Smooth muscle cell (in vitro differentiated cells): ENCODE measurements at regions not wholly inside any gene's neighbourhood (a gene's known extent, or its start where the extent isn't known, plus 50 kb on each side); places are given as distances from the start of the nearest gene placed in this dataset.
A peak's percentile ranks its signal among the peaks of the same experiment; 100 is the strongest.
"Not testable (repeated sequence)": the region's sequence is repeated elsewhere in the genome, so short reads cannot be mapped to it uniquely, and the experiment has no call there.

Source experiments
- DNase-seq: peaks from one replicate; lab custom pipeline; 2025; ENCODE audit not compliant: unreplicated experiment; lab: John Stamatoyannopoulos, UW
- H2AFZ ChIP-seq: fragments of 200-600 bp; sonication (generic); 2 replicates; pipeline ENCODE4 v1.6.0; 2016; ENCODE audit warnings: antibody characterized with exemption, low read depth, mild to moderate bottlenecking
- H3F3A ChIP-seq: fragments of 200-600 bp; sonication (generic); 2 replicates; pipeline ENCODE4 v1.6.0; 2017; ENCODE audit warnings: antibody characterized with exemption, low read depth
- H3K27ac ChIP-seq: fragments of 200-600 bp; sonication (generic); 2 replicates; pipeline ENCODE4 v1.5.1; 2016; ENCODE audit warnings: low read depth, mild to moderate bottlenecking
- H3K27me3 ChIP-seq: fragments of 200-600 bp; sonication (generic); 2 replicates; pipeline ENCODE4 v1.6.1; 2016; ENCODE audit warnings: low read depth, mild to moderate bottlenecking
- H3K36me3 ChIP-seq: fragments of 200-600 bp; sonication (generic); 2 replicates; pipeline ENCODE4 v1.5.1; 2016; ENCODE audit warnings: low read depth
- H3K4me1 ChIP-seq: fragments of 200-600 bp; sonication (generic); 2 replicates; pipeline ENCODE4 v1.5.1; 2016; ENCODE audit warnings: low read depth
- H3K4me2 ChIP-seq: fragments of 200-600 bp; sonication (generic); 2 replicates; pipeline ENCODE4 v1.6.0; 2016; ENCODE audit warnings: mild to moderate bottlenecking
- H3K4me3 ChIP-seq: fragments of 200-600 bp; sonication (generic); 2 replicates; pipeline ENCODE4 v1.5.1; 2016; ENCODE audit warnings: mild to moderate bottlenecking
- H3K79me2 ChIP-seq: fragments of 200-600 bp; sonication (generic); 2 replicates; pipeline ENCODE4 v1.6.0; 2016; ENCODE audit warnings: low read depth, mild to moderate bottlenecking
- H3K9ac ChIP-seq: fragments of 200-600 bp; sonication (generic); 2 replicates; pipeline ENCODE4 v1.6.0; 2016; ENCODE audit warnings: low read depth
- H3K9me3 ChIP-seq: fragments of 200-600 bp; sonication (generic); replicated peaks from 2 replicates; pipeline ENCODE4 v1.5.1; 2016; ENCODE audit warnings: low read depth
- H4K20me1 ChIP-seq: fragments of 200-600 bp; sonication (generic); 2 replicates; pipeline ENCODE4 v1.6.0; 2016; ENCODE audit warnings: low read depth
- CTCF ChIP-seq: fragments of 200-600 bp; sonication (generic); IDR thresholded peaks from 2 replicates; pipeline ENCODE4 v1.5.1; 2017; ENCODE audit warnings: borderline replicate concordance, mild to moderate bottlenecking, antibody characterized with exemption; ENCODE audit not compliant: insufficient read depth, poor library complexity, severe bottlenecking
- WGBS: methylation state at CpG from one replicate; pipeline ENCODE4 v1.1.7; 2016; ENCODE audit warnings: low lambda C conversion rate; 5-methylcytosine and 5-hydroxymethylcytosine counted together

GRCh38 chrX:45619290-45619689 lies 418.6 kb upstream of the DIPK2B start:
- Histone ChIP-seq H4K20me1 (no peaks in the 10 kb centered on the region), H3K9ac (no peak overlapping the region), H3F3A (no peaks in the 10 kb centered on the region), H3K79me2 (no peaks in the 10 kb centered on the region), H3K4me1 (no peaks in the 10 kb centered on the region), H3K36me3 (no peaks in the 10 kb centered on the region), H3K4me2 (peak overlapping the region; percentile 3), H3K4me3 (no peak overlapping the region), H3K27ac (peak overlapping the region; percentile 7), H3K27me3 (no peaks in the 10 kb centered on the region), H2AFZ (peak overlapping the region; percentile 30), H3K9me3 (peaks cover 8% of the 10 kb centered on the region)
- TF ChIP-seq CTCF: no peak
- WGBS: 30% methylated on average over 2 of the region's 2 CpGs
- no peak for DNase-seq

- not testable (repeated sequence) for H3K9me3 ChIP-seq, H2AFZ ChIP-seq, H3K27me3 ChIP-seq, H3F3A ChIP-seq, H3K36me3 ChIP-seq, H3K27ac ChIP-seq, H3K79me2 ChIP-seq, DNase-seq, H3K4me1 ChIP-seq, H3K4me3 ChIP-seq, H3K9ac ChIP-seq, H4K20me1 ChIP-seq, H3K4me2 ChIP-seq
- WGBS: 71% methylated on average over 8 of the region's 8 CpGs
Observed at GRCh38 chrX:45615591-45615990, 414.9 kb upstream of the DIPK2B start.

GRCh38 chrX:45614853-45615252 lies 414.2 kb upstream of the DIPK2B start:
- Histone ChIP-seq H3K4me2 (no peak overlapping the region), H3F3A (no peaks in the 10 kb centered on the region), H3K4me1 (no peaks in the 10 kb centered on the region), H3K4me3 (no peak overlapping the region), H4K20me1 (no peaks in the 10 kb centered on the region), H3K9me3 (peaks cover 8% of the 10 kb centered on the region), H3K79me2 (no peaks in the 10 kb centered on the region), H3K9ac (no peak overlapping the region), H2AFZ (no peak overlapping the region), H3K27ac (no peak overlapping the region), H3K27me3 (no peaks in the 10 kb centered on the region), H3K36me3 (no peaks in the 10 kb centered on the region)
- DNase-seq: no peak
- 68% methylated on average over 2 of the region's 2 CpGs for whole genome bisulfite sequencing
- TF ChIP-seq CTCF: no peak

GRCh38 chrX:45602151-45602550 lies 401.5 kb upstream of the DIPK2B start:
- no peak overlapping the region for H3K27ac ChIP-seq
- no peak overlapping the region for H3K9ac ChIP-seq
- TF ChIP-seq CTCF: no peak
- H3K4me3 ChIP-seq: no peak overlapping the region
- no peak for DNase-seq
- no peaks in the 10 kb centered on the region for H3F3A ChIP-seq
- no peaks in the 10 kb centered on the region for H3K27me3 ChIP-seq
- no peaks in the 10 kb centered on the region for H4K20me1 ChIP-seq
- no peaks in the 10 kb centered on the region for H3K79me2 ChIP-seq
- H3K4me2 ChIP-seq: no peak overlapping the region
- 65% methylated on average over 2 of the region's 2 CpGs for WGBS
- H3K36me3 ChIP-seq: no peaks in the 10 kb centered on the region
- no peaks in the 10 kb centered on the region for H3K9me3 ChIP-seq
- no peaks in the 10 kb centered on the region for H3K4me1 ChIP-seq
- H2AFZ ChIP-seq: no peak overlapping the region
